HFF-Myc (cell line): ENCODE measurements at regions not wholly inside any gene's neighbourhood (a gene's known extent, or its start where the extent isn't known, plus 50 kb on each side); places are given as distances from the start of the nearest gene placed in this dataset.

Experiments
- DNase-seq: peaks from one replicate; pipeline ENCODE4 v3.0.0-alpha.2; 2011; ENCODE audit warnings: low read depth; ENCODE audit errors: extremely low read depth
- H3K4me3 ChIP-seq: replicated peaks from 2 replicates; pipeline ENCODE4 v1.5.1; 2011; ENCODE audit warnings: low read depth, mild to moderate bottlenecking, control low read depth, low read length
- TF ChIP-seq, protein P1 (sequence below): IDR thresholded peaks from 2 replicates; pipeline ENCODE4 v1.5.1; 2012; ENCODE audit warnings: mild to moderate bottlenecking, low read depth, low read length, control low read depth; ENCODE audit errors: missing control alignments

DNA sequence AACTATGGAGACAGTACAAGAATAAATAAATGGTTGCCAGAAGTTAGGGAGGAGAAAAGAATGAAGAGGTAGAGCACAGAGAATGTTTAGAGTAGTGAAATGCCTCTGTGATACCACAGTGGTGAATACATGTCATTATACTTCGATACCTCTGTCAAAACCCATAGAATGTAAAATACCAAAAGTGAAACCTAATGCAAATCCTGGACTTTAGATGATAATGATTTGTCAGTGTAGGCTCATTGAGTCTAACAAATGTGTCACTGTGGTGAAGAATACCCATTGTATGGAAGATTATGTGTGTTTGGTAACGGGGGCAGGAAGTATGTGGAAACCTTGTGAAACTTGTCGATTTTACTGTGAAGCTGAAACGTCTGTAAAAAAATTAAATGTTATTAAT lies 1106.5 kb upstream of the TMPRSS15 start:
- TF ChIP-seq, protein P1, sequence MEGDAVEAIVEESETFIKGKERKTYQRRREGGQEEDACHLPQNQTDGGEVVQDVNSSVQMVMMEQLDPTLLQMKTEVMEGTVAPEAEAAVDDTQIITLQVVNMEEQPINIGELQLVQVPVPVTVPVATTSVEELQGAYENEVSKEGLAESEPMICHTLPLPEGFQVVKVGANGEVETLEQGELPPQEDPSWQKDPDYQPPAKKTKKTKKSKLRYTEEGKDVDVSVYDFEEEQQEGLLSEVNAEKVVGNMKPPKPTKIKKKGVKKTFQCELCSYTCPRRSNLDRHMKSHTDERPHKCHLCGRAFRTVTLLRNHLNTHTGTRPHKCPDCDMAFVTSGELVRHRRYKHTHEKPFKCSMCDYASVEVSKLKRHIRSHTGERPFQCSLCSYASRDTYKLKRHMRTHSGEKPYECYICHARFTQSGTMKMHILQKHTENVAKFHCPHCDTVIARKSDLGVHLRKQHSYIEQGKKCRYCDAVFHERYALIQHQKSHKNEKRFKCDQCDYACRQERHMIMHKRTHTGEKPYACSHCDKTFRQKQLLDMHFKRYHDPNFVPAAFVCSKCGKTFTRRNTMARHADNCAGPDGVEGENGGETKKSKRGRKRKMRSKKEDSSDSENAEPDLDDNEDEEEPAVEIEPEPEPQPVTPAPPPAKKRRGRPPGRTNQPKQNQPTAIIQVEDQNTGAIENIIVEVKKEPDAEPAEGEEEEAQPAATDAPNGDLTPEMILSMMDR = no peak
- no peak for DNase-seq
- no peak overlapping the region for H3K4me3 ChIP-seq

DNA sequence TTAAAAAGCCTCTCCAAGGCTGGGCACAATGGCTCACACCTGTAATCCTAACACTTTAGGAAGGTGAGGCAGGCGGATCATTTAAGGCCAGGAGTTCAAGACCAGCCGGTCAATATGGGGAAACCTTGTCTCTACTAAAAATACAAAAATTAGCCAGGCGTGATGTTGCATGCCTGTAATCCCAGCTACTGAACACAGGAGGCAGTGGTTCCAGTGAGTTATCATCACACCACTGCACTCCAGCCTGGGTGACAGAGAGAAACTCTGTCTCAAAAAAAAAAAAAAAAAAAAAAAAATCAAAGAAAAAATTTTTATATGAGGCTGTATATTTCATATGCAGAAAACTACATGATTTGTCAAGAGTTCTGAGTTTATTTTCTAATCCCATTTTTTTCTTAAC lies 1107.1 kb upstream of the TMPRSS15 start:
- no peak overlapping the region for H3K4me3 ChIP-seq
- DNase-seq = no peak
- TF ChIP-seq, protein P1 = no peak

DNA sequence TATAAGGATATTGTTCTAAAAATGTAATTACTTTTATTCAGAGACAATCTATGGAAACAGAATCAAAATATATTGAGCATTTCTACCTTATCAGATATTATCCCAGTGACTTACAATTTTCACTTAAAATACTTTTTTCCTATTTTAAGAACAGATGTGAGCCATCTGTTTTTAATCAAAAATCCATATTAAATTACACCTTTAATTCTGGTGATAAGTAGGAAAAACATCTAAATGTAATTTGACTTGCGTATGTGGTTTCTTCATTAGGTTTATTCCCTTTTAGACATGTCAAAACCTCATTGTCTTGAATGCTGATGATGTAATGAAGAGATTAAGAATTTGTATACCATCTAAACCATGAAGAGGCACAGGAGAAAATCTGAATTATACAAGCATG lies 1118.8 kb upstream of the TMPRSS15 start:
- TF ChIP-seq, protein P1 = no peak
- DNase-seq = no peak
- no peak overlapping the region for H3K4me3 ChIP-seq

DNA sequence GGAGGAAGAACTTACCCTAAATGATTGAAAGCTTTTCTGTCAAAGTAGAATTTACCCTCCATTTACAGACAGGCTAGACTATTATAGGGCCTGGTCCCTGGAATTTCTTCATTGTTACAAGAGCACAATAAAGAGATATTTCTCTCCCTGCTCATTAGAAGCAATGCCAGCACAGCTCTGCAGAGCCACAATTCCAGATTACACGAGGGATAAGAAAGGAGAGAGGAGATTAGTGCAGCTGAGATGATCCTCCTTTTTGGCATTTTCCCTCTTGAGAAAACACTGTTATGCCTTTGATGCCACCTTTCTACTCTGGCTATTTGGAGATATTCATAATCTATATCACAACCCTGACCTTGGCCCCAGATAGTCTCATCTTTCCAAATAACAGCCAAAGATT lies 1119.5 kb upstream of the TMPRSS15 start:
- no peak for DNase-seq
- no peak overlapping the region for H3K4me3 ChIP-seq
- TF ChIP-seq, protein P1 = no peak

DNA sequence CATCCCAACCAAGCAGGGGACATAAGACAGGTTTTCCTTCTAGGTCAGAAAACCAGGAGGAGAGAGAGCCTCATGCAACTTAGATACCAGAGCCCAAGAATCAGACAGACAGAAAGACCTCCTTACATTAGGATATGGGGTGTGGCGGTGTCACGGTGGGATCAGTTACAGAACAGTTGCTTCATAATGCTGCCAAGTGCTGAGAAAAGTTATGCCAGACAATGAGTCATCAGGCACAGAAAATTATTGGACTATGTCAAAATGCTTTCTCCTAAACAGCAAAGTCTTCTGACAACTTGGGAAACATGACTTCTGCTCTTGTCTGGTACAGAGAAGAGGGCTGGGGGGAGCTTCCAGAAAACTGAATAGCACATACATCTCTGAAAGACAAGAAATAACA lies 1120.2 kb upstream of the TMPRSS15 start:
- TF ChIP-seq, protein P1 = no peak
- no peak for DNase-seq
- H3K4me3 ChIP-seq = no peak overlapping the region

DNA sequence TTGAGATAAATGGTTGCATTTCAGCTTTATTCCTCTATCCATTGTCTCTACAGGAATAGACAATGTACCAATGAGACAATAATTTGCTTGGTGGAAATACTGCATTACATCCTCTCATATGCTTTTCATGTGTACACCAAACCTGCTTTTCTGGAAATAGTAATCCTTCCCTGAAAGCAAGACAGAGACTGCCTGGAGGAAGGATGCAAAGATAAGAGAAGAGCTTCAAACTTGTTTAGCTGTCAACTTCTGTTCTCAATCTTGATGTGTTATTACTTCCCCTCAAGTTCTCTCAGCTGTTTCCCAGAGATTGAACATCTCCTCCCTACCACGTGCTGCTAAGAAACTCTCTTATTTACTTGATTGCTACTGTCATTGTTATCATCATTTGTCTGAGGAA lies 1125.4 kb upstream of the TMPRSS15 start:
- H3K4me3 ChIP-seq = no peak overlapping the region
- TF ChIP-seq, protein P1 = no peak
- no peak for DNase-seq

DNA sequence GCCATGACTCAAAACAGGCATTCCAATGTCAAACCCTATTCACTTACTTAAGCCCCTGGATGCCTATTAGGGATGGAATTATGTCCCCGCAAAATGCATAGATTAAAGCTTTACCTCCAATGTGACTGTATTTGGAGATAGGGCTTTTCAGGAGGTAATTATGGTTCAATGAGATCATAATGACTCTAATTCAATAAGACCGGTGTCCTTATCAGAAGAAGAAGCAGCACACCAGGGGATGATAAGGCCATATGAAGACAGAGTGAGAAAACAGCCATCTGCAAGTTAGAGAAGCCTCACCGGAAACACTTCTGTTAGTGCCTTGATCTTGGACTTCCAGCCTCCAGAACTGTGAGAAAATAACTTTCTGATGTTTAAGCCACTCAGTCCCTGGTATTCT lies 1131.8 kb upstream of the TMPRSS15 start:
- no peak for DNase-seq
- no peak overlapping the region for H3K4me3 ChIP-seq
- TF ChIP-seq, protein P1 = no peak
